Middle frontal gyrus (tissue), 1 donor: ENCODE measurements at regions not wholly inside any gene's neighbourhood (a gene's known extent, or its start where the extent isn't known, plus 50 kb on each side); places are given as distances from the start of the nearest gene placed in this dataset.
A peak's percentile ranks its signal among the peaks of the same experiment; 100 is the strongest.
"Not testable (repeated sequence)": the region's sequence is repeated elsewhere in the genome, so short reads cannot be mapped to it uniquely, and the experiment has no call there.

Experiments
- DNase-seq: peaks from one replicate; pipeline ENCODE4 v3.0.0-alpha.2; 2015; ENCODE audit warnings: low spot score; ENCODE audit errors: extremely low spot score

DNA sequence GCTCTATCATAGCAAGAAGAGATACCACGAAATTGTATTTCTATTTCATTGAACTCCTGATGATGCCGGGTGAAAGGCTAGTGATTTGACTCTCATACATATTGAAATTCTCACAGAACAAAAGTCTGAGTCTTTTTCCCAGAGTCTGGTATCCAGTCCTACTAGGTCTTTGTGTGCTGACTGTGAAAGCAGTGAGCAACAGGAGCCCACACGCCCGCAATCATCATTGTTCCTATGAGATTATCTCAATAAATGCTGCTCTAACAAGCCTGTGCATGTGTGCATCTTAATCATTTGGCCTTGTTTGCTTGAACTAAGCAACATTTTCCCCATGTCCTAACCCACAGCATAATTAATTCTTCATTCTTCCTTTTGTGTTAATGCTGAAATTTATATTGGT is 1466.0 kb downstream of the CDH11 start:
- DNase-seq, result no peak

DNA sequence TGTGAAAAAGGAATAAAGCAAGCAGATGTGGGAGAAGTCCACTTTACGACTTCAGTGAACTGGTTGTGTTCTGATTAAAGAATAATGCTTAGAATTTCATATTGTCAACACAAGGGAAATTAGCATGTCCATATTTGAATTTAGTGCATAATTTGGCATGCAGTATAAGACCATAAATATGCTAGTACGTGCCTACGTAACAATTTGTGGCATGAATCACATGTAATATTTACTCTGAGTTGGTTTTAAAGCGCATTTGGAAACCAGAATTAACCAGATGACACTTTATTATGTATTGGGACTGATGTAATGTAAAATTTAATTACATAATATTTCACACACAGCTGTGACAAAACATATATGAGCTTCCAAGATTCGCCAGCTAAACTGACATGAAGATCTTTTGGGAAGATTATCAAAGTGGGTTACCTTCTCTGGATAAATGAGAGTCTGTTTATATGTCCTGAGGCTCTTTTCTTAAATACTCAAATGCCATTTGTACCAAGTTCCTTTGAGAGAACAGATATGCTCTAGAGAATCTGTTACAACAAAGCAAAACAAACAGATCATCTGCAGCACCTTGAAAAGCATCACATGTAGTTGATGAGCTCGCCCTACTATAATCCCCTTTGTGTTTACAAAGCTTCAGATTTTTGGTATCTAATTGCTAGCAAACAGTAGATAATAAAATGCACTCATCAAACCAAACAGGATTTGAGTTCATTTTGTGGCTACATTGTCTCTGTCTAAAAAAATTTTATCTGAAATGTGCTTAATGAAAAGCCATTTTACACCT is 1468.6 kb downstream of the CDH11 start:
- no peak for DNase-seq

DNA sequence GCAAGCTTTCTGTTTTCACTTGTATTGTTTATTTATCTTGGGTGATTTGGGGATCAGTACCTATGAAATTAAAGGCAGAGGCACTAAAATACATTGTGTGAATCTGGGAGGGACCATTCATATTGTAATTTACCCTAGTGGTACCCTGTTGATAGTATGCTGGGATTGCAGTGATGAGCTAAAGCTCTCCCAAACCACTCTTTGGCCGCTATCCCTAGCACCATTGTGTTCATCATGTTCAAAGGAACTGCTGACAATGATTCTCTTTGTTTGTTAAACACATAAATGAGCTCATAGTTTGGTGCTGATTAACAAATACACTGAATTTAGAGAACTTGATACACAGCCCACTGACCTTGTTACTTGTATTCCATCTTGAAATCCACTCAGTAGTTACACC is 1469.8 kb downstream of the CDH11 start:
- DNase-seq, result no peak

DNA sequence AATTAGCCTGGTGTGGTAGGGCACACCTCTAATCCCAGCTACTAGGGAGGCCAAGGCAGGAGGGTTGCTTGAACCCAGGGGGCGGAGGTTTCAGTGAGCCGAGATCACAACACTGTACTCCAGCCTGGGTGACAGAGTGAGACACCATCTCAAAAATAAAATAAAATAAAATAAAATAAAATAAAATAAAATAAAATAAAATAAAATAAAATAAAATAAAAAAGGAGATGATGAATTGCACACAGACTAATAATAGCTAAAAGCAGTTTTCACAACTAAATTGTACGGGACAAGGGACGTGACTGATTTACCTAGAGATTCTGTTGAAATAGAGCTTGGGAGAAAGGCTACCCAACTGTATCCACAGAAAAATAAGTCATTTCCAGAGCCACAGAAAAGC is 1471.3 kb downstream of the CDH11 start:
- no peak for DNase-seq

DNA sequence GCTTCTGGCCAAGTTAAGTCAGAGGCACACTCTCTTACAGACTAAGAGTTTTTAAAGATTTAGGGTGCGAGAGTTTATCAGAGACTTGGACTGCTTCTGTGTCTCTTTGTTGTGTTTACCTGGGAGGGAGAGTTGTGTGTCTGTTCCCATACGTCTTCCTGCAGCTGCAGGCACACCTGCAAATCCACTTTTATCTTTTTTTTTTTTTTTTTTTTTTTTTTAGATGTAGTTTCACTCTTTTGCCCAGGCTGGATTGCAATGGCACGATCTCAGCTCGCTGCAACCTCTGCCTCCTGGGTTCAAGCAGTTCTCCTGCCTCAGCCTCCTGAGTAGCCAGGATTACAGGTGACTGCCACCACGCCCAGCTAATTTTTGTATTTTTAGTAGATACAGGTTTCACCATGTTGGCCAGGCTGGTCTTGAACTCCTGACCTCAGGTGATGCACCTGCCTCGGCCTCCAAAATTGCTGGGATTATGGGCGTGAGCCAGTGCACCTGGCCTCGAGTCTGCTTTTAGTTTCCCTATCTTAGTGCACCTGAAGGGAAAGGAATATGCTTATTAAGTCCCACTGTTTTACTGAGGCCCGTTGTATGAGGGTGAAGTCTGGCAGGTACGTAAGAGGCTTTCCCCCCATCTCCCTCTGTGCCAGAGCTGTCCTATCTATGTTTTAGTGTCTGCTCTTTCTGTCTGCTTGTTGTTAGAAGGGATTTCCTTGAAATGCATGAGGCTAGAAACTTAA is 1488.0 kb downstream of the CDH11 start:
- DNase-seq, result not testable (repeated sequence)

DNA sequence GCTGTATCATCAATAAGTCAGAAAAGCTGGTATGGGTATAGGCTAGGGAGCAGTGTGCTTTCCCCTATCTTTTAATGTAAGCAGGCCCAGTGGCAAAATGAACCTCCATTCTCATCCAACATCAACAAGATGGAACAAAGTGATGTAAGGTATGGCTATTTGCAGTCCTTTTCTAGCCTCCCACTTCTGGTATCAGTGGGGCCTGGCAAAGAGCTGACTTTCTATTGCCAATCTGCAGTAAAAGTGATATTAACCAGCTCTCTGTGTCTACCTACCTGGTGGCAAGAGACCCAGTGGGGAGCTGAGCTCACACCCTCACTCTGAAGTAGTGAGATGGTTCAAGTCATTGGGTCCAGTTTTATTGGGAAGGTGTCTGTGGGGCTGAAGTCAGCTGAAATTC is 1492.6 kb downstream of the CDH11 start:
- no peak for DNase-seq

DNA sequence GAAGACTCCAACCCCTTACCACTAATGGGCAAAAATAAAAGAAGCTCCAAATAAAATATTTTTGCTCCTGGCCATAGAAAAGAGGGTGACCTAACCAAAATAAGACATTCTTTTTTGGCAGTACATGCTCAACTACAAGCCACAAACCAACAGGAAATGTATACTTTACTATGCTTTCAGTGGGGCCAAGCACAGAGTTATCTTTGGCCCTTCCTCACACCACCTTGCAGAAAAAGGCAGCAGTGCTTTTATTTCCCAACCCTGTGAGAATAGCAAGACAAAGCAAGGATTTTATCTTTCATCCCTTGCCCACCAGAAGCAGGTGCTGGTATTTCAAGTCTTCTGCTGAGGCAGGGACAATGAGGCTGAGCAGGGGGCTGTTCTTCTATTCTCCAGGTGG is 1493.1 kb downstream of the CDH11 start:
- DNase-seq, result no peak

DNA sequence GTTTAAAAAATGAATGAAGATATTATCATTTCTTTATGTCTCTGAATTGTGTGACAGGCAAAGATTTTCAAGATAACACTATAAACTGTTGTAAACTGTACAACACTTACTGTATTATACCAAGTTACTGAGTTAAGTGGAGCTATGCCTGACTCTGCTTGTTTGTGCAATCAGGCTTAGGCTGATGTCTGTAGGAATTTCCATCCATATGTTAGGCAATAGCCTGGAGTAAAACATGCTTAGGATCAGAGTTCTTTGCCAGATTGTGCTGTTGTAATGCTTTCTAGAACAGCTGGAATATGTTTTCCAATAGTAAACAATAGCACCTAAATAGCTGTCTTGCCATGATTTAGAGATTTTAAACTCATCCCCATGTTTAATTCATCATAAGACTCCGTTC is 1496.7 kb downstream of the CDH11 start:
- DNase-seq, result no peak

DNA sequence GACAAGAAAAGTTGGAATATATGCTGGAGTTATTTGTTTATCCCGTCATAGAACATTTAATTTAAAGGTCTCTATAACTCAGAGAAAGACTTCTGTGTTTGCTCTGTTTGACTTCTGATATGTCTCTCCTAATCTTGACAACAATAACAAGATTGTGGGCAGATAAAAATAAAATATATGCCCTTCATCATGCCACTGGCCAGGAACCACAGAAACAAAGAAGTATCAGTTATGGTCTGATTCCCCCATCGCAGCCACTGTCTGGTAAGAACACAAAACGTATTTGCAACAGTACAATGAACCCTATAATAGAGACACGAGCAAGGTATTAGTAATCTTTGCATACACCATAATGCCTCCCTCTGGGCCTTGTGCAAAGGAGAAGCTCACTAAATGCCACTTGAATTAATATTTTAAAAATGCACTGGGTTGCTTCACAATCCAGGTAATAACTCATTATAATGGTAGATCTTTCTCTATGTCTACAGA is 1498.3 kb downstream of the CDH11 start:
- DNase-seq, result no peak

DNA sequence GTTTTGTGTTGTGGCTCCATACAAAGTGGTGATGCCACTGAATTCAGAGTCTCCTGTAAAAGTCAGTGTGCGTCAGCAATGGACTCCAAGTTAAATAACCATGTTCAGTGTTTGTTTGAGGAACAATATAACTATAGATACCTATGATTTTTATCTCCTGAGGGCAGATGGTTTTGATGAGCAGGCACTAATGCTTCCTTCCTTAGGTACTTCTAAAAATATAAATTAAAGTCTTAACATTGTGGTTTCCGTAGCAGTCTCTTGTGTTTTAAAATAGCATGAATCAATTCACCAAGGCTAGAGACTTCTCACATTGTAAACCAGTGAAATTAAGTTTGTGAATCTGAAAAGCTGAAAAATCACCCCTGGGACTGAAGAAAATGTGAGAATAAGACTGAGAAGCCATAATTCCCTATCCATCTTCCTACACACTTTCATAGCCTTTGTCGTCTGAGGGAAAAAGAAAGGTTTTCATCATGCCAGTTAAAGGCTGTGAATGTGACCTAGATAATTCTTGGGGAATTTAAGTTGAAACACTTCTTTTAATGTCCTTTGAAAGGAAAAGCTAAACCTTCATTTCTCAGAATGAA is 1502.9 kb downstream of the CDH11 start:
- no peak for DNase-seq

DNA sequence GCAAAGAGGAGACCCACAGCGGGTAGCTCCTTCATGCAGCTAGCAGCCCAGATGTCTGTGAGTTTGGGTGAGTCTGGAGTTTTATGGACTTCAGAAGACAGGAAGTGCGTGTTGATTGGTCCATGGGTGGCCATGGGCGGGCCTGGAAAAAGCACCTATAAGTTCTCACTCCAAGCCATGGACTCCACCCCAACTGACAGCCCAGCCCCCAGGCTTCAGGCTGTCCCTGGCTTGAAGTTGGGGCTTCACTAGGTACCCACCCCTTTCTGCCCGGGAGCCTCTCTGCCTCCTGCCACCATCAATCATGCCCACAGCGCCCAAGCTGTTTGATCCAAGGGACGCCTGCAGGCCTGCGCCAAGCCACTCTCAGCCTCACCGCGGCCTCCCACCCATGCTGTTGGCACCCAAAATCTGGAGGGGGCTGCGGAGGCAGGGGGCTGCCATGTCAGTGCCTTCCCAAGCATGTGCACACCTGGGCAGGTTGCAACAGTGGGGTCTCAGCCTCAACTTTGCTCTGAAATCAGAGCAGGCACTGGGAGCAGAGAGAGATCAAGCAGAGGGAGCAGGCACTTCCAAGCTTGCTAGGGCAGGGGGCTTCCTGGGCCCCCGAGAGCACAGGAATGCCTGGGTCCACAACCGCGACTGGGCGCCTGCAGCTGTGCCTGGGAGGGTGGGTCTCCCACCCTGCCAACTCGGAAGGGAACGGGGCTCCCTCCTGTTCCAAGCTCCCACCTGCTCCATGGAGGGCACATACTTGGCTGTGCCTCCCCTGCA is 1503.7 kb downstream of the CDH11 start:
- no peak for DNase-seq

DNA sequence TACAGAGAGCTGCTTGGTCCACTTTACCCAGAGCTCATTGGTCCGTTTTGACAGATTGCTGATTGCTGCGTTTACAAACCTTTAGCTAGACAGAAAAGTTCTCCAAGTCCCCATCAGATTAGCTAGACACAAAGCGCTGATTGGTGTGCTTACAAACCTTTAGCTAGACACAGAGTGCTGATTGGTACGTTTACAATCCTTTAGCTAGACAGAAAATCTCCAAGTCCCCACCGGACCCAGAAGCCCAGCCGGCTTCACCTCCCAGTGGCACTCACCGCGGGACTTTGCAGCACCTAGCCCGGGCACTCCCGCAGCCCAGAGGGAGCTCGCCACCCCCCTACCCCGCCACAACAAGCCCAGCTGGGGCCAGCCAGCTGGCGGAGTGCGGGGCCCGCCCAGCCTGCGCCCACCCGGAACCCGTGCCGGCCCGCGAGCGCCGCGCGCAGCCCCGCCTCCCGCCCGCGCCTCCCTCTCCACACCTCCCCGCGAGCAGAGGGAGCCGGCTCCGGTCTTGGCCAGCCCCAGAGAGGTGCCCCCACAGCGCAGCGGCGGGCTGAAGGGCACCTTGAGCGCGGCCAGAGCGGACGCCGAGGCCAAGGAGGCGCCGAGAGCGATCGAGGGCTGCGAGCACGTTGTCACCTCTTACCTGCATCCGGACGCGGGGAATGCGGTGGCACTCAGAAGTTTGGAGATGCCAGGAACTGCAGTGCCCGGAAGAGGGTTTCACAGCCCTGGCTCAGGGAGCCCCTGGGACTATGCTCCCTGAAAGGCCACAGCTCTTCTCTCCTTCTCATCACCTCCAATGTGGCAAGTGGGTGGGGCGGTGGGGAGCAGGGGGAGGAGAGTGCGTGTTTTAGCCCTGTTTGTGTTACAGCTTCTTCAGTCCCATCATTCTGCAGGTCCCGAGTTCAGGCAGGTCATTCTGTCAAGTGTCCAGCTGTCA is 1504.5 kb downstream of the CDH11 start:
- DNase-seq, result no peak

DNA sequence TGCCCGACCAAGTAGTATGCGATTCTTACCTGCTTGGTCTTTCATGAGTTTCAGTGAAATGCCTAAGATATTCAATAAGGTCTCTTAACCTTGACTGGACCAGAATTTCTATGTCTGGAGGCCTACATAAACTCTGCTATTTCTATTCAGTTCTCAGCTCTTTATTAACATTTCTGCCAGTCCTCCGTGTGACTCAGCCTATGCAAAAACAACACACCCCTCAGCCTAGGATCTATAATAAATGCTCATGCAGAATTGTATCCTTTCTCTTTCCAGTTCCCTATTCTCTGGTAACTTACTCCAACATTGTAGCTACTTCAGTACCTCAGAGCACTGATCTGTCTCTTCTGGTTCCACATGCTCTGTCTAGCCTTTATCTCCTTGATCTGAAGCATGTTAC is 1507.4 kb downstream of the CDH11 start:
- DNase-seq, result no peak

DNA sequence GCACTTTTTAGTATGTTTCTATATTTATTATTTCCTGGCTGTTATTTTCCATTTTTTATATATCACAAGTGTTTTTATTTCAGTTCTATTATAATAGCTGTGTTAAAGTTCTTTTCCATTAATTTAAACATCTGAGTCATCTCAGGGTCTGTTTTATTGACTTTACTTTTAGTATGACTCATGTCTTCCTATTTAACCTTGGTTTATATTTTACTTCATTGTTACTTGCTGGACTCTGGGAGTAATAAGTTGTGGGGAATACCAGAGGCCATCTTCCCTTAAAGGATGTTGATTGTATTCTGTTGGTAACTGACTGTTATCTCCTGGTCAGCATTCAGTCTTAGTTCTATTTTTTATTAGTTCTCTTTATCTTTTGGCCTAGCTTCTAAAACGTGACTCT is 1508.2 kb downstream of the CDH11 start:
- DNase-seq, result no peak

DNA sequence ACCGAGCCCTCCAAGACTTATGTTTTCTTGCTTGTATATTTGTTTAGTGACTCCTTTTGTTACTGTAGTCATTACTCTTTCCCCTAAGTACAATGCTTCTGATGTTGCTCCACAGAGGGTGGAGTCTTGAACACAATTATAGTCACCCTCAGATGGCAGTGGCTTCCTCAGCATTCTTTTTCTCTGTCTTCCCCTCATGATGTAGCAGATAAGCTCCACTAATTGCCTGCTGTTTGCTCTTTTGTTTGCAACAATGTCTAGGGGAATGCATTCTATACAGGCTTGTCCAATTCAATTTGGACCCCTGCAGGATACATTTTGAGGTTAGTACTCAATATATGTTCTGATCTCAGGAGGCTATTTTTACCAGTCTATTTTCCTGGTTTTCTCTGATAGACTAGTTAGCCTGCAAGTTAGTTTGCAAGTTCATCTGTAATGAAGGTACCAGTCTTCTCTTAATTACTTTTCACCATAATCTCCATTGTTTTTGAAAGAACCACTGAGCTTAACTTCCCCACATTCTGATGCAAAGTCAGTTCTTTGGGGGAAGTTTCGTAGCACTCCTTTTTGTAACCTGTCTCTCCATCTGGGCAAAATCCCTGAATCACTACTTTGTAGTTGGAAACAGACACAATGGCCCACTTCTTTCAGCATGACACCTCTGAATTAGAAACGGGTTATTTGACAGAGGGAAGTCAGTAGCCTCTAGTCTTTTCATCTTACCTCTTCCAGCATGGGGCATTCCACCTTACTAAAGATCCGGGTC is 1509.2 kb downstream of the CDH11 start:
- no peak for DNase-seq

DNA sequence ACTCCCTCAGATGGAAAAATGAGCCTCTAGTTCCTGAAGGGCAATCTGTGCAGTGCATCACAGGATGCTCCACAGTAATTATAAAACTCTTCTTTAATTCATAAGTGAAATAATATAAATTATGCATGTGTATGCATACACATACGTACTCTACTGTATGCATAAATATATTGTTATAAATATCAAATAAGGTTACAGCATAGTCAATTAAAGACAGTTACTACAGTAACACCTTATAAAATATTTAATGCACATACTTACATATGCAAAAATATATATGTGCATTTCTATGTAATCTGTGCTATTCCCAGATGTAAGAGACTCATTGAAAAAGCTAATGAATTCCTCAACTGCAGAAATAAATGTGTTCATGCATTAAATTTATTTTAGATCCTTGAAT is 1515.1 kb downstream of the CDH11 start:
- no peak for DNase-seq

DNA sequence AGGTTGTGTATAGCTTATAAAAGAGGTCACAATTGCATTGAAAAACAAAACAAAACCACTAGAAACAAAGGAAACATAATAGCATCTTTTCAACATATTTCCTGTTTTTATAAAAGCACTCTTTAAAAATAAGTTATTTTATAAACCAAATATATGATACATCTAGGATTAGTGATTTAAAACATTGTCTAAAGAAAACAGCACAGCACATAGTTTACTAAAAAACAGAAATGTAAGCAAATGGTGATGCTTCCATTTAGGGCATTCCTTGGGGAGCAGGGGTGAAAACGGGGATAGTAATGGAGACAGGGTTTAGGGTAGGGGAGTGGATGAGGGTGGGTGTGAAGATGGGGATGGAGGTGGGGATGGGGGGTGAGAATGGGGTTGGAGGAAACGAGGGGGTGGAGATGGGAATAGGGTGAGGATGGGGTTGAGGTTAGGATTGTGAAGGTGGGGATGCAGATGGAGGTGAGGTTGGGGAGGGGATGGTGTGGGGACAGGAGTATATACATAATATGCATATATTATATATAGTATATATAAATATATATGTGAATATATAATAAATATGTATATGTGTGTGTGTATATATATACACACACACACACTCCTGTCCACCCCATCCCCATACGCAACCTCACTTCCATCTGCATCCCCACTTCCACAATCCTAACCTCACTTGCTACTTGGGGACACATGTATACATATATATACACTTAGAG is 1519.5 kb downstream of the CDH11 start:
- DNase-seq, result no peak

DNA sequence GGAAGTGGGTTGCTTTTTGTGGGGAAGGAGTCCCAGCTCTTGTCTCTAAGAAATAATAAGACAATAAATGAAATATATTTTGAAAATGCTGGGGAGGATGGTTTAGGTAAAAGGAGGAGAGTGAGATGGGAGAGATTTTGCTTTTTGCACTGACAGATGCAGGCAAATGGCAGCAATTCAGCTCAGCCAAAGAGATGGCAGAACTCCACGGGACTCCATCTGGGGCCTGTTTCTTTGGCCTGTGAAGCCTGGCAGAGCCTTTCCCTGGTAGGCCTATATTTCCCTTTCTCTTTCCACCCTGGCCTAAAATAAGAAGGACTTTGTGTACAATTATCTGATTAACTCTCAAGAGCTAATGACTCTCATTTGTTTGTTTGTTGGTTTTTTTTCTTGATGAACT is 1525.1 kb downstream of the CDH11 start:
- peak; percentile 35 for DNase-seq

DNA sequence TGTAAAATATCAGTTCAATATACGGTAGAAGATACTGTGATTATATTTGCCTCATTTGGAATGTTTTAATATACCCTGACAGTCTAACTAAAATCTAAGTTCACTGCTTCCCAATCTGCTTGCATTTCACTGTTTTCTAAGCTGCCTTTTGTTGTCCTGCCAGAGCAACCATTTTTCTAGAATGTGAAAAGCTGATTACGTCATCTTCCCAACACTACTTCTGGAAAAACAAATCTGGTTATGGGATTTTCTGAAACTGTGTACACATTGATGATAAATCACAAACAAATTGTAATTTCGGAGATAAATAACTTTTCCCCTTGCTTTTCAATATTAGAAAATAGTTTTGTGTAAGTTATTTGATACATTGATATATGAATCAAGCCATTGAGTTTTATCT is 1529.0 kb downstream of the CDH11 start:
- DNase-seq, result no peak
